Psoas muscle (tissue), 7 donors: ENCODE measurements at regions not wholly inside any gene's neighbourhood (a gene's known extent, or its start where the extent isn't known, plus 50 kb on each side); places are given as distances from the start of the nearest gene placed in this dataset.

Source experiments
- ATAC-seq, 4 donors: fragments of 200-7000 bp; cut with Tn5 transposase; one replicate each; pipeline ENCODE4 v1.9.1; 2020; ENCODE audit warnings: moderate library complexity in 3 of 4, mild to moderate bottlenecking in 2 of 4
- DNase-seq, 2 donors: peaks; one replicate each; pipeline ENCODE4 v3.0.0-alpha.2; 2020
- H3K27ac ChIP-seq: fragments of 200-600 bp; one replicate; pipeline ENCODE4 v1.8.0; 2022
- H3K27me3 ChIP-seq, 3 donors: fragments of 200-600 bp in 1 of 3; one replicate each; pipeline versions ENCODE4 v1.6.1 to v1.8.0; 2013 to 2022; ENCODE audit warnings: low read length in 2 of 3, mild to moderate bottlenecking in 2 of 3, moderate library complexity in 1 of 3; ENCODE audit not compliant: insufficient read depth in 3 of 3
- H3K36me3 ChIP-seq, 2 donors: fragments of 200-600 bp in 1 of 2; one replicate each; pipeline versions ENCODE4 v1.6.1 to v1.8.0; 2013 to 2022; ENCODE audit warnings: low read depth in 1 of 2, mild to moderate bottlenecking in 1 of 2, moderate library complexity in 1 of 2; ENCODE audit not compliant: insufficient read depth in 1 of 2
- H3K4me1 ChIP-seq: fragments of 200-600 bp; one replicate; pipeline ENCODE4 v1.8.0; 2022
- H3K4me3 ChIP-seq: fragments of 200-600 bp; one replicate; pipeline ENCODE4 v1.8.0; 2022; ENCODE audit warnings: mild to moderate bottlenecking
- H3K9me3 ChIP-seq: fragments of 200-600 bp; one replicate; pipeline ENCODE4 v1.8.0; 2022
- CTCF ChIP-seq: fragments of 200-600 bp; IDR thresholded peaks from one replicate; pipeline ENCODE4 v1.8.0; 2022; ENCODE audit warnings: antibody characterized with exemption
- WGBS, 3 donors: extraction: QIAGEN DNeasy Blood & Tissue Kit; methylation state at CpG; one replicate each; pipeline versions ENCODE4 v1.1.6 to v1.1.7; 2013; 5-methylcytosine and 5-hydroxymethylcytosine counted together
- intact Hi-C, 2 donors: fragments of 100-400 bp; cut with DNase I; formaldehyde crosslinking; loops; one replicate each; pipeline versions ENCODE4 v1.11.0 to v1.14.2; 2022
- donor health status: healthy with polysubstance abuse.
- donor health status: DM: no; HTN: no; CAD: no; lungs with moderate emphysema.
- donor health status: Bipolar disorder and iron deficiency.
- donor health status: healthy.
- donor health status: DM: yes; HTN: yes; CAD: no.
- donor health status: DM: no; HTN: no; CAD: no.
- donor health status: DM: yes; HTN: yes; CAD: no.

- intact Hi-C loops: no loop called here
These were observed 118.2 kb downstream of the RIPK4 start for GRCh38 chr21:41648591-41649031.

GRCh38 chr21:41647806-41648561, 118.9 kb downstream of the RIPK4 start:
- ATAC-seq: no peak
- WGBS, 3 donors: 83 to 87% (median 87%) methylated on average over 8 to 9 of the region's 9 CpGs

More at GRCh38 chr21:41648591-41649031, 118.2 kb downstream of the RIPK4 start:
- Histone ChIP-seq H3K36me3 (no peaks in the 10 kb centered on the region), H3K27me3 (peaks cover 0 to 3% (median 0%) of the 10 kb centered on the region in 3 donors), H3K27ac (no peak overlapping the region), H3K4me1 (no peaks in the 10 kb centered on the region), H3K9me3 (no peaks in the 10 kb centered on the region), H3K4me3 (no peak overlapping the region)
- no peak for ATAC-seq
- DNase-seq: no peak
- TF ChIP-seq CTCF: no peak
- 21 to 52% (median 26%) methylated on average over 9 of the region's 9 CpGs for WGBS, 3 donors

GRCh38 chr21:41643246-41643966, 123.4 kb downstream of the RIPK4 start:
- 89 to 93% (median 89%) methylated on average over 10 of the region's 10 CpGs for WGBS, 3 donors
- intact Hi-C loops: no loop called here

More at GRCh38 chr21:41647806-41648561, 118.9 kb downstream of the RIPK4 start:
- H3K36me3 ChIP-seq: no peaks in the 10 kb centered on the region
- H3K27me3 ChIP-seq: peaks cover 0 to 3% (median 0%) of the 10 kb centered on the region in 3 donors
- no peak overlapping the region for H3K27ac ChIP-seq
- DNase-seq: no peak
- intact Hi-C loops: no loop called here
- H3K4me3 ChIP-seq: no peak overlapping the region
- no peak for TF ChIP-seq CTCF
- no peaks in the 10 kb centered on the region for H3K9me3 ChIP-seq
- H3K4me1 ChIP-seq: no peaks in the 10 kb centered on the region

More at GRCh38 chr21:41643246-41643966, 123.4 kb downstream of the RIPK4 start:
- Histone ChIP-seq H3K9me3 (no peaks in the 10 kb centered on the region), H3K36me3 (no peaks in the 10 kb centered on the region), H3K4me3 (no peak overlapping the region), H3K27ac (no peak overlapping the region), H3K4me1 (no peaks in the 10 kb centered on the region), H3K27me3 (peaks cover 0 to 6% (median 3%) of the 10 kb centered on the region in 3 donors)
- ATAC-seq: no peak
- DNase-seq: no peak
- no peak for TF ChIP-seq CTCF
